HUES64 (cell line): ENCODE measurements at regions not wholly inside any gene's neighbourhood (a gene's known extent, or its start where the extent isn't known, plus 50 kb on each side); places are given as distances from the start of the nearest gene placed in this dataset.

ENCODE experiments used
- H3K27ac ChIP-seq: 2 replicates; pipeline ENCODE4 v1.7.0; 2013; ENCODE audit warnings: low read depth, low read length, inconsistent platforms
- H3K27me3 ChIP-seq: 2 replicates; pipeline ENCODE4 v1.6.1; 2013; ENCODE audit warnings: mild to moderate bottlenecking, low read length; ENCODE audit not compliant: insufficient read depth
- H3K36me3 ChIP-seq: 2 replicates; pipeline ENCODE4 v1.6.1; 2013; ENCODE audit warnings: mild to moderate bottlenecking, low read length; ENCODE audit not compliant: insufficient read depth
- H3K4me1 ChIP-seq: 2 replicates; pipeline ENCODE4 v1.6.1; 2013; ENCODE audit warnings: mild to moderate bottlenecking, low read length, moderate library complexity; ENCODE audit not compliant: insufficient read depth
- H3K4me3 ChIP-seq: 2 replicates; pipeline ENCODE4 v1.5.1; 2013; ENCODE audit warnings: mild to moderate bottlenecking, low read length, moderate library complexity
- H3K9ac ChIP-seq: 2 replicates; pipeline ENCODE4 v1.6.1; 2013; ENCODE audit warnings: mild to moderate bottlenecking, low read depth, low read length
- H3K9me3 ChIP-seq: 2 replicates; pipeline ENCODE4 v1.6.1; 2013; ENCODE audit warnings: low read depth, low read length; ENCODE audit not compliant: insufficient read depth
- WGBS: fragments of 150-250, 120-280 bp; methylation state at CpG from one replicate; pipeline ENCODE4 v1.1.7; 2013; ENCODE audit warnings: missing lambda C conversion rate; 5-methylcytosine and 5-hydroxymethylcytosine counted together

DNA sequence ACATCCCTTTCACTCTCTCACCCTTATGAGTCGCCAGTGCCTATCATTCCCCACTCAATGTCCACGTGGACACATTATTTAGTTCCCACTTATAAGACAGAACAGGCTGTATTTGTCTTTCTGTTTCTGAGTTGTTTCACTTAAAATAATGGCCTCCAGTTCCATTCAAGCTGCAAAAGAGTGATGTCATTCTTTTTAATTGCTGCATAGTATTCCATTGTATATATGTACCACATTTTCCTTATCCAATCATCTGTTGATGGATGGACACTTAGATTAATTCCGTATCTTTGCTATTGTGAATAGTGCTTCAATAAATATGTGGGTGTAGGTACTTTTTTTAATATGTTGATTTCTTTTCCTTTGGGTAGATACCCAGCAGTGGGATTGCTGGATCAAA is 79.1 kb downstream of the ZNF365 start:
- Histone ChIP-seq H3K4me1 (no peaks in the 10 kb centered on the region), H3K9me3 (no peaks in the 10 kb centered on the region; the same call in 1 of the 2 replicates), H3K9ac (no peak overlapping the region), H3K36me3 (no peaks in the 10 kb centered on the region), H3K27ac (no peak overlapping the region), H3K4me3 (no peak overlapping the region), H3K27me3 (no peaks in the 10 kb centered on the region)
- 96% methylated on average over 3 of the region's 3 CpGs for WGBS

DNA sequence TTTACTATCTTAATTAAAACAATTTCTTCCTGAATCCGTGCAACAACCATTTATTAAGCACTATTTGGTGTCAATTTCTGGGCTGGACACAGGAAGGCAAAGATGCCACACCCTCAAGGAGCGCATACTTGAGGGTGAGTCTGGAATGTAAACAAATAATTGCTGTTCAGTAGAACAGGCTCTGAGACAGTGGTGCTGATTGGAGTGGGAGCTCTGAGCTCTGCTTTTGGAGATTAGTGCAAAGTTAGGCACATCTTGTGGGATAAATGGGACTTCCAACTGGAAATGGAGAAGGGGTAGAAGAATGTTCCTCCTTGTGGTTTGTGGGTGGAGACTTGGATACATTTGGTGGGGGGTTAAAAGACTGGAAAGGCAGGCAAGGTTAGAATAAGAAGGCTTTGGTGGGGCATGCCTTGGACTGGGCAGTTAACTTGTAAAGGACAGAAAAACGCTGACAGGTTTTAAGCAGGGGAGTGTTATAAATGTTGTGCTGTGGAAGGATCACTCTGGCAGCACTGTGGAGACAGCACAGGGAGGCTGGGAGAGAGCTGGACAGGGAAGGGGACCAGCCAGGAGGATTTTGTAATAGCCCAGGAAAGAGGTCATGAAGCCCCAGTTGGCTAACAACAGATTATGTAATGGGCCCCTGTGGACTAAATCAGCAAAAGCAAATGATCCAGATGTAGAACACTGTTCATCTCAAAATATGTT is 80.7 kb downstream of the ZNF365 start:
- H3K4me1 ChIP-seq: no peaks in the 10 kb centered on the region
- 92% methylated on average over 3 of the region's 3 CpGs for WGBS
- no peak overlapping the region for H3K9ac ChIP-seq
- H3K9me3 ChIP-seq: no peaks in the 10 kb centered on the region; the same call in 1 of the 2 replicates
- no peak overlapping the region for H3K4me3 ChIP-seq
- H3K36me3 ChIP-seq: no peaks in the 10 kb centered on the region
- H3K27me3 ChIP-seq: no peaks in the 10 kb centered on the region
- H3K27ac ChIP-seq: no peak overlapping the region

GRCh38 chr10:62456611-62457101 is 82.5 kb downstream of the ZNF365 start:
- H3K4me1 ChIP-seq: no peaks in the 10 kb centered on the region
- H3K27ac ChIP-seq: no peak overlapping the region
- no peak overlapping the region for H3K4me3 ChIP-seq
- WGBS: 99% methylated on average over 5 of the region's 5 CpGs
- H3K9ac ChIP-seq: no peak overlapping the region
- H3K9me3 ChIP-seq: no peaks in the 10 kb centered on the region; the same call in 1 of the 2 replicates
- H3K36me3 ChIP-seq: no peaks in the 10 kb centered on the region
- H3K27me3 ChIP-seq: no peaks in the 10 kb centered on the region

GRCh38 chr10:62457196-62457595 is 83.0 kb downstream of the ZNF365 start:
- Histone ChIP-seq H3K27ac (no peak overlapping the region), H3K9ac (no peak overlapping the region), H3K4me3 (no peak overlapping the region), H3K9me3 (no peaks in the 10 kb centered on the region; the same call in 1 of the 2 replicates), H3K36me3 (no peaks in the 10 kb centered on the region), H3K27me3 (no peaks in the 10 kb centered on the region), H3K4me1 (no peaks in the 10 kb centered on the region)
- 89% methylated on average over 2 of the region's 2 CpGs for WGBS

- WGBS: 83% methylated on average over 1 of the region's 1 CpG
- Histone ChIP-seq H3K27ac (no peak overlapping the region), H3K9me3 (no peaks in the 10 kb centered on the region; the same call in 1 of the 2 replicates)
Measured at GRCh38 chr10:62457598-62457997, 83.4 kb downstream of the ZNF365 start.

DNA sequence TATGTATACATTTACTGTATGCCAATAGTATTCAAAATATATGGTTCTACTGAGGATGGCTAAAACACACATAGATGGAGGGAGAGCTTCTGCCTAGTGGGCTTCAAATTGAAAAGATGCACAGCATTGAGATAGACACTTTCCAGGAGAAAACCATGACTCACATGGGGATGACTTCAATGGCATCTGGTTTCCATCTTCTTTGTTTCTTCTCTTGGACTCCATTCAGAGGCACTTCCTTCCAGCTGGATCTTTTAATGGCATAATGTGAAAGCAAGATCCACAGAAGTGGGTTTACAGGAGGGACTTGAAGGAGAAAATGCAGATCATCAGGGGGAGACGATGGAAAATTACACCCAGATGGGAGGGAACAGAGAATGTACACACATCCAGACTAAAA is 84.9 kb downstream of the ZNF365 start:
- no peaks in the 10 kb centered on the region for H3K27me3 ChIP-seq
- no peaks in the 10 kb centered on the region for H3K4me1 ChIP-seq
- H3K4me3 ChIP-seq: no peak overlapping the region
- H3K36me3 ChIP-seq: no peaks in the 10 kb centered on the region
- WGBS: no CpG with 5 or more reads among the region's 1 CpG
- H3K27ac ChIP-seq: no peak overlapping the region
- no peak overlapping the region for H3K9ac ChIP-seq
- H3K9me3 ChIP-seq: no peaks in the 10 kb centered on the region

More at GRCh38 chr10:62457598-62457997, 83.4 kb downstream of the ZNF365 start:
- no peaks in the 10 kb centered on the region for H3K4me1 ChIP-seq
- H3K4me3 ChIP-seq: no peak overlapping the region
- no peak overlapping the region for H3K9ac ChIP-seq
- no peaks in the 10 kb centered on the region for H3K36me3 ChIP-seq
- H3K27me3 ChIP-seq: no peaks in the 10 kb centered on the region

DNA sequence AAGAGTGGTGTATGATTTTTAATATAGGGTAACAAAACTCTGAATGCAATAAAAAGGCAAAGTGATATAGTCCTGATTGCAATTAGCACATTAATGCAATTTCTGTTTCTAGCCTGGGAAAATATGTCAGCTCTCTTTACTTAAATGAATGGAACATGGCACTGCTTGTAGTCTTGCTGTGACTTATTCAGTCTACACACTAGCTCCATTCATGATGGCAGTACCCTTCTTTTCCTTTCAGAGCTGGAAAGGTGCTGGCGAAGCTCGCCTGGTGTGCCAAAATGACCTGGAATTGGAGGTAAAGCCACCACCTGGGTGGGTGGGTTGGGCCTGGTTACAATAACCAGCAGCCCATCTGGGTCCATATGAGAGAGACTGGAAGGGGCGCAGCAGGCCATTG is 85.3 kb downstream of the ZNF365 start:
- H3K9ac ChIP-seq: no peak overlapping the region
- no peak overlapping the region for H3K27ac ChIP-seq
- WGBS: 98% methylated on average over 3 of the region's 3 CpGs

DNA sequence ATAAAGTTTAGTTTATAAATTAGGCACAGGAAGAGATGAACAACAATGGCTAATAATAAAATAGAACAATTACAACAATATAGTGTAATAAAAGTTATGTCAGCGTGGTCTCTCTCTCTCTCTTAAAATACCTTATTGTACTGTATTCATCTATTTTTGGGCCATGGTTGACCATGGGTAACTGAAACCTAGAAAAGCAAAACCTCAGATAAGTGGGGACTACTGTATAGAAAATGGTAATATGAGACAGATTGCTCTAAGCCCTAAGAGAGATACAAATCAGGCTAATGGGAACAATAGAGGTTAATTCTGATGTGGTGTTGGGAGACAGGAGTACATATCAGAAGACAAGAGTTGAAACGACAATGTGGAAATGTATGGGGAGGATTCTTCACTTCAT is 86.2 kb downstream of the ZNF365 start:
- Histone ChIP-seq H3K9me3 (peaks cover 9% of the 10 kb centered on the region), H3K9ac (no peak overlapping the region), H3K27ac (no peak overlapping the region), H3K36me3 (no peaks in the 10 kb centered on the region), H3K27me3 (no peaks in the 10 kb centered on the region), H3K4me3 (no peak overlapping the region), H3K4me1 (no peaks in the 10 kb centered on the region)
- WGBS: 95% methylated on average over 1 of the region's 2 CpGs

More for the DNA sequence above, 85.3 kb downstream of the ZNF365 start:
- Histone ChIP-seq H3K9me3 (0 out of 2 replicates have a peak, but pooled peaks cover under 1% of the 10 kb centered on the region), H3K4me1 (no peaks in the 10 kb centered on the region), H3K36me3 (no peaks in the 10 kb centered on the region), H3K27me3 (no peaks in the 10 kb centered on the region), H3K4me3 (no peak overlapping the region)

DNA sequence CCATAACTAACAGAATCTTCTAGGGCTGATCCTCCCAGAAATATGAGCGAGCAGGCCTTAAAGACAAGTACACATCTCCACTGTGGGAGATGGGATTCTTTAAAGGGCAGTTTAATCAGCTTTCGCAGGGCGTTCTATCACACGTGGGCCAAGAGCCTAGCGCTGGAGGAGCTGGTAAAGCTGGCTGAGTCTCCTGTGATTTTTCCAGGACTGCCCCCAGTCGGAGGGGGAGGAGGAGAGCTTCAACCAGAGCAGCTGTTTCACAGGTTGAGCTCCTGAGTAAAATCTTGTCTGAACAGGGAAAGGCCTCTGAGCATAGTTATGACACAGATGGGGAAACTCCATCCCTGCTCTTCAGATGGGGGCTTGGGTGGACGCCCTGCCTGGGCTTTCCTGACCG is 87.0 kb downstream of the ZNF365 start:
- Histone ChIP-seq H3K4me1 (no peaks in the 10 kb centered on the region), H3K27ac (no peak overlapping the region), H3K9ac (no peak overlapping the region), H3K27me3 (no peaks in the 10 kb centered on the region), H3K36me3 (no peaks in the 10 kb centered on the region), H3K4me3 (no peak overlapping the region), H3K9me3 (peaks cover 16% of the 10 kb centered on the region)
- WGBS: 94% methylated on average over 8 of the region's 8 CpGs

DNA sequence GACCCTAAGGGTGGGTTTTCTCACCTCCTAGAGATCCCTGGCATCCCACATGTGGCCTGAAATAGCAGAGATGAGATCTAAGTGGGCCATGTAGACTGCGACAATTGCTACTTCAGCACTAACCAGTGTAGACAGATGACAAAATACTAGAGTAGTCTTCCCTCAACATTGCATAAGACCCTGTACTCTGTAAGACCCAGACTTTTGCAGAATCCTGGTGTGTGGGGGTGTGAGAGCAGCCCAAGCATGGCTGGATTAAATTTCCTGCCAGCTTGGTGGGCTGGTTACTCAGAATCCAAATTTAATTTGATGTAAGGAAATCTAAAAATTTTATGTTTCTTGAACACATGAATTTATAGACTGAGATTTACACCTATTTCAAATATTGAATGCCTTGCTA is 88.3 kb downstream of the ZNF365 start:
- Histone ChIP-seq H3K4me1 (no peaks in the 10 kb centered on the region), H3K4me3 (no peak overlapping the region), H3K9me3 (peaks cover 16% of the 10 kb centered on the region), H3K36me3 (no peaks in the 10 kb centered on the region), H3K27me3 (no peaks in the 10 kb centered on the region), H3K27ac (no peak overlapping the region), H3K9ac (no peak overlapping the region)
- 100% methylated on average over 1 of the region's 1 CpG for WGBS

GRCh38 chr10:62463364-62463763 is 89.2 kb downstream of the ZNF365 start:
- WGBS: 82% methylated on average over 3 of the region's 3 CpGs
- H3K9ac ChIP-seq: no peak overlapping the region
- H3K4me3 ChIP-seq: no peak overlapping the region
- H3K27ac ChIP-seq: no peak overlapping the region
- peaks cover 16% of the 10 kb centered on the region for H3K9me3 ChIP-seq
- H3K36me3 ChIP-seq: no peaks in the 10 kb centered on the region
- no peaks in the 10 kb centered on the region for H3K27me3 ChIP-seq
- H3K4me1 ChIP-seq: no peaks in the 10 kb centered on the region
